ENCODE measurements at regions not wholly inside any gene's neighbourhood (a gene's known extent, or its start where the extent isn't known, plus 50 kb on each side); places are given as distances from the start of the nearest gene placed in this dataset.
"Not testable (repeated sequence)": the region's sequence is repeated elsewhere in the genome, so short reads cannot be mapped to it uniquely, and the experiment has no call there.

- no peak for DNase-seq (ENCODE audit: low read depth)
These were observed 51.0 kb upstream of the PRB2 start for GRCh38 chr12:11446372-11446771.

GRCh38 chr12:11457996-11458645, 62.8 kb upstream of the PRB2 start:
- DNase-seq (ENCODE audit: low read depth), result no peak

- no peak for DNase-seq (ENCODE audit: low read depth)
These were observed 65.1 kb upstream of the PRB2 start for GRCh38 chr12:11460343-11461023.

GRCh38 chr12:11461433-11461832, 66.1 kb upstream of the PRB2 start:
- no peak for DNase-seq (ENCODE audit: low read depth)

DNA sequence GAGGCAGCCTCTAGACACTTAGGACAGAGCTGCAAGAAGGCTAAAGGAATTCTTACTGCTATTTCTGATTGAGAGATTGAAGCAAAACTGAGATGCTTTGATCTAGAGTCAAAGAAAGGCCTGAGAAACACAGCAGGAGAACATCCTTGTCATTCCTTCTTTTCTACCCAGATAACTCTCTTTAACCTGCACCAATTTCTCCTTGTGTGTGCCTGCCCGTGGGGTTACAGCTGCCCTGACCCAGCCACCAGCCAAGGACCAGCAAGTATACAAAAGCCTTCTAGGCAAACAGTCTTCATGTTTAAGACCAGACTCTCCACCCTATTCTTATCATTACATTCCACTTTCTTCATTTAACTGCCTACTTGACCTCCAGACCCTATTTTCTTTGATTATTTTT, 81.7 kb upstream of the PRB2 start:
- no peak for DNase-seq (ENCODE audit: low read depth)

GRCh38 chr12:11482955-11483354, 87.6 kb upstream of the PRB2 start:
- DNase-seq (ENCODE audit: low read depth), result no peak

DNA sequence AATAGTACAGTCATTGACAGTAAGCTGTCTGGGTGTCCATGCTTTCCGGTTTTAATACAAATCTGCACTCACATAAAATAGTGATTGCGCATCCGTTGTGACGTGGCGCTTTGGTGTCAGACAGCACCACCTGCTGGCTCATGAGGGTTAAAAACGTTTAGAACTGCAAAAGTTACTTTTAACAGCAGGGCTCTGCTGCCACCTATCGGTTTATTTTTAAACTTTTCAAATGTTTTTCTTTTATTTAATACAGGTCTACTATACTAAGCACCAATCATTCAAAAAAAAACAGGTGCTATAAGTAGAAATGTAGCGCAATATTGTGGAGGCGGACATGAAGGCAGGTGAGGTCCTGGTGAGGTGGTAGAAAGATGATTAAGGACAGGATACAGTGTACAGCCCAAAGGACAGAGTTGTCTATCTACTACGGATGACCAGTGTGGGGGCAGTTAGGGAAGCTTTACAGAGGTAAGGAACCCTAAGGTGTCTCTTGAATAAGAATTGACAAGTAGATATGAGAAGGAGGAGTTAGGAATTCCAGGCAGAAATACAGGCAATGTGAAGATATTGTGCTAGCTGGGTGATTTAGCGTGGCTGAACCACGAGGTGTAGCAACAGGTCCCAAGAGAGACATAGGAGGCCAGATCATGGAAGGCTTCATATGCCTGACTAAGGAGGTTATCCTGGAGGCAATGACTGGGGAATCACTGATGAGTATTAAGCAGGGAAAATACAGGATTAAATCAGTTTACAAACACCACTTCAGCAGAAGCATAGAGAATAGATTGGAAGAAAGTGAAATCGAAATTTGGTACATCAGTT, 91.5 kb upstream of the PRB2 start:
- DNase-seq (ENCODE audit: low read depth), result peak; percentile 55

DNA sequence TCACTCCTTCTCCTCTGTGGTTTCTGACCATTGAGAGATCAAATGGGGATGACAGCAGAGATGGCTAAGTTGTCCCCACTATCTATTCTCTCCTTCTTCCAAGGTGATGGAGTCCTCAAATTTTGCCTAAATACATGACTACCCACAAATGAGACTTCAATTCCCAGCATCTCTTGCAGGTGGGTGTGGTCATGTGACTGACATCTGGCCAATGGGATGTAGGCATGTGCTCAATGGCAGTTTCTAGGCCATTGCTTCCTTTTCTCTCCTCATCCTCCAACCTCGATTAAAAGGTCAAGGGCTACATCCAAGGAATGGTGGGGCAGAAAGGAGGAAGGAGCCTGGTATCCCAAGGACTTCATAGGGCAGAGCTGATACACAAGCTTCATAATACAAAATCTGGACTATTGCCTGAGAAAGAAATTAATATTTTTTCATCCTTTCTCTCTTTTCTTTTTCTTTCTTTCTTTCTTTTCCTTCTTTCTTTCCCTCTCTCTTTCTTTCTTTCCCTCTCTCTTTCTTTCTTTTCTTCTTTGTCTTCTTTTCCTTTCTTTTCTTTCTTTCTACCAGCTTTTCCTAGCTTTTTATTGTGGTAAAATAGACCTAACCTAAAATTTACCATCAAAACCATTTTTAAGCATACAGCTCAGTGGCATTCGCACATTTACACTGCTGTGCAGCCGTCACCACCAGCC, 100.9 kb upstream of the PRB2 start:
- DNase-seq (ENCODE audit: low read depth), result no peak

DNA sequence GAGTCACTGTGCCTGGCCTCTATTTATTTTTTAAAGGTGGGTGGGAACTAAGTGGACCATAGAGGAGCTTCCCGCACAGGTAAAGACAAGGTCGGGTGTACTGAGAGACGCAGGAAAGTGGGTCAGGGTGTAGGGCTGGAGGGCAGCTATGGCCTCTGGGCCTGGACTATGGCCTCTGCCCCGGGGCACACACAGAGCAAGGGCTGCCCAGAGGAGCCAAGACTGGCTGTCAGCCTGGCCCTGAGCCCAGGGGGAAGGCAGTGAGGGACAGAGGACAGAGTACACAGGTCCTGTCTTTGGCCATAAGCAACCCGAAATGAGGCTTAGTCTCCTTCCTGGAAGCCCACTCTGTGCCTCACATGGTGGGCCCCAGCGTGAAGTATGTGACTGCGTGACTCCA, 102.1 kb upstream of the PRB2 start:
- DNase-seq (ENCODE audit: low read depth), result no peak

GRCh38 chr12:11497995-11498394, 102.6 kb upstream of the PRB2 start:
- DNase-seq (ENCODE audit: low read depth), result no peak

- not testable (repeated sequence) for DNase-seq (ENCODE audit: low read depth)
These were observed 103.2 kb upstream of the PRB2 start for GRCh38 chr12:11498574-11498973.

GRCh38 chr12:11499806-11500187, 104.4 kb upstream of the PRB2 start:
- DNase-seq (ENCODE audit: low read depth), result no peak

- peak; percentile 28 for DNase-seq (ENCODE audit: low read depth)
These were observed 105.0 kb upstream of the PRB2 start for GRCh38 chr12:11500188-11500860.

- no peak for DNase-seq (ENCODE audit: low read depth)
These were observed 105.5 kb upstream of the PRB2 start for GRCh38 chr12:11500861-11501230.

- no peak for DNase-seq (ENCODE audit: low read depth)
These were observed 113.3 kb upstream of the PRB2 start for GRCh38 chr12:11508699-11509098.

DNA sequence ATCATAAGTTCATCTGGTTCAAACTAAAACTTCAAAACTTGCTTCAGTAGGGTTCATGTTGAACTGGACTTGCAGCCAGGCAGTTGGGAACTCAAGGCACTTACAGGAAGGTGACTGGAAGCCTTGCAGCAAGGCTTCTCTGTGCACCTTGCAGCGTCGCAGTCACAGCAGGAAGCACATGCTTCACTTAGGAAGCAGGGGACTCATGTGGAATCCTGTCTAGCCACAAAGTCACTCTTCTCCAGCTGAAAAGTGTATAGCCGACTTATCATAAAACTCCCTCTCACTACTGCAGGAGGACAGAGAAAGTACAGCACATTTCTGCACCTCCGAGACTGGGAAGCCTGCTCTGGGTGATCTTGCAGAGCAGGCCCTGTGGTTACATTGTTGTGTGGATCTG, 114.0 kb upstream of the PRB2 start:
- DNase-seq (ENCODE audit: low read depth), result no peak

DNA sequence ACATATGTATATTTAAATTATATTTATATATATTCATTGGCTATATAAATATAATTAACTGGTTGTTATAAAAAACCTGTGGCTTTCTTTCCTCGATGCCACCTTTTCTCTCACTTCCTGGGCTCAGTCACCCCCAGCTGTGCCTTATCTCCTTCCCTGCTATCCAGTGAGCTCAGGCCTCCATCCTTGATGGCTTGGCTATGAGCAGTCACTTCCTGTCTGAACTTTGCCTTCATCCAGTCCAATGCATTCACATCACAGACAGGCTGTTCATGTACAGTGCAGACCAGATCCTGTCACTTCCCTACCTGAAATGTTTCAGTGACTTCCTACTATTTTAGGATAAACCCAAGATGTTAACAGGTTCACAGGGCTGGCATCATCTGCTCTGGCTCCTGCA, 115.3 kb upstream of the PRB2 start:
- DNase-seq (ENCODE audit: low read depth), result no peak

GRCh38 chr12:11513288-11513687, 117.9 kb upstream of the PRB2 start:
- DNase-seq (ENCODE audit: low read depth), result no peak

DNA sequence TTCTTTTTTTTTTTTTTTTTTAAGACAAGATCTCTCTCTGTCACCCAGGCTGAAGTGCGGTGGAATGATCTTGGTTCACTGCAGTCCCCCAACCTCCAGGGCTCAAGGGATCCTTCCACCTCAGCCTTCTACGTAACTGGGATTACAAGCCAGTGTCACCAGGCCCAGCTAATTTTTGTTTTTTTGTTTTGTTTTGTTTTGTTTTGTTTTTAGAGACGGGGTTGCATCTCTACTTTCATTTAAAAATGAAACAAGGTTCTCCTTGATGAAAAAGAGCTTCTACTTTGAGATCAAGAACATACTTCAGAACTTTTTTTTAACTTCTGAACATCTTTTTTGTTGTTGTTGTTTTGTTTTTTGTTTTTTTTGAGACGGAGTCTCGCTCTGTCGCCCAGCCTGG, 121.7 kb upstream of the PRB2 start:
- no peak for DNase-seq (ENCODE audit: low read depth)

DNA sequence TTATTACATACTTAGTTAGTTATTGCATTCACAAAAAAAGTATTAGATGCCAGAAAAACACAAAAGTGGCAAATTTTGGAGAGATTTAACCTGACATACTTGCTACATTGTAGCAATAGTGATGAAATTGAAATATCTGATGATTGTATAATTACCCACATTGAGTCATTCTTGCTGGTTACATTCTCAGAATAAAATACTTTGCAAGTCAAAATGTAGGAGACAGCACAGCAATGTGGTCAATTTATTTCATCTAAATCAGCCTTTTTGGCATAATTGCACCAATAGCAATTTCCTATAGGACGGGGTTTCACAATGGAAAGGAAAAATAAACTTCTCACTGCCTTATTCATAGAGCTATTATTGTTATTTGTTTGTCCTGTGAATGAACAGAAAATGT, 125.0 kb upstream of the ETV6 start:
- no peak for DNase-seq (ENCODE audit: low read depth)

- no peak for DNase-seq (ENCODE audit: low read depth)
These were observed 115.4 kb upstream of the ETV6 start for GRCh38 chr12:11534064-11534463.

DNA sequence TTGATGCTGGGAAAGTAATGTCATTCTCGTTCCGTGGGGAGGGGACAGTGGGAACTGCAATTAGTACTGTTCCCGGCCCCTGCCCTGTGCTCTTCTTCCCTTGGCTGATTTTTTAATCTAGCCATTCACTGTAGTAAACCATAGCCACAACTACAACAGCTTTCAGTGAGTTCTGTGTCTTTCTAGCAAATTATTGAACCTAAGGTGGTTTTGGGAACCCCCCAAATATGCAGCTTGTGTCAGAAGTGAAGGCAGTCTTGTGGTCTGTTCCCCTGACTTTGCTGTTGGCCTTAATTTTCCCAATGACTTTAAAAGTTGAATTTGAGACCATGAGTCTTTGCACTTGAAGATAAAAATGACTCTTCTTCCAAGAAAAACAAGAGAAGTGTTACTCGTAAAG, 114.3 kb upstream of the ETV6 start:
- no peak for DNase-seq (ENCODE audit: low read depth)
